Smooth muscle cell (in vitro differentiated cells): ENCODE measurements at regions not wholly inside any gene's neighbourhood (a gene's known extent, or its start where the extent isn't known, plus 50 kb on each side); places are given as distances from the start of the nearest gene placed in this dataset.

Source experiments
- DNase-seq: peaks from one replicate; lab custom pipeline; 2025; ENCODE audit not compliant: unreplicated experiment; lab: John Stamatoyannopoulos, UW
- H2AFZ ChIP-seq: fragments of 200-600 bp; sonication (generic); 2 replicates; pipeline ENCODE4 v1.6.0; 2016; ENCODE audit warnings: antibody characterized with exemption, low read depth, mild to moderate bottlenecking
- H3F3A ChIP-seq: fragments of 200-600 bp; sonication (generic); 2 replicates; pipeline ENCODE4 v1.6.0; 2017; ENCODE audit warnings: antibody characterized with exemption, low read depth
- H3K27ac ChIP-seq: fragments of 200-600 bp; sonication (generic); 2 replicates; pipeline ENCODE4 v1.5.1; 2016; ENCODE audit warnings: low read depth, mild to moderate bottlenecking
- H3K27me3 ChIP-seq: fragments of 200-600 bp; sonication (generic); 2 replicates; pipeline ENCODE4 v1.6.1; 2016; ENCODE audit warnings: low read depth, mild to moderate bottlenecking
- H3K36me3 ChIP-seq: fragments of 200-600 bp; sonication (generic); 2 replicates; pipeline ENCODE4 v1.5.1; 2016; ENCODE audit warnings: low read depth
- H3K4me1 ChIP-seq: fragments of 200-600 bp; sonication (generic); 2 replicates; pipeline ENCODE4 v1.5.1; 2016; ENCODE audit warnings: low read depth
- H3K4me2 ChIP-seq: fragments of 200-600 bp; sonication (generic); 2 replicates; pipeline ENCODE4 v1.6.0; 2016; ENCODE audit warnings: mild to moderate bottlenecking
- H3K4me3 ChIP-seq: fragments of 200-600 bp; sonication (generic); 2 replicates; pipeline ENCODE4 v1.5.1; 2016; ENCODE audit warnings: mild to moderate bottlenecking
- H3K79me2 ChIP-seq: fragments of 200-600 bp; sonication (generic); 2 replicates; pipeline ENCODE4 v1.6.0; 2016; ENCODE audit warnings: low read depth, mild to moderate bottlenecking
- H3K9ac ChIP-seq: fragments of 200-600 bp; sonication (generic); 2 replicates; pipeline ENCODE4 v1.6.0; 2016; ENCODE audit warnings: low read depth
- H3K9me3 ChIP-seq: fragments of 200-600 bp; sonication (generic); replicated peaks from 2 replicates; pipeline ENCODE4 v1.5.1; 2016; ENCODE audit warnings: low read depth
- H4K20me1 ChIP-seq: fragments of 200-600 bp; sonication (generic); 2 replicates; pipeline ENCODE4 v1.6.0; 2016; ENCODE audit warnings: low read depth
- WGBS: methylation state at CpG from one replicate; pipeline ENCODE4 v1.1.7; 2016; ENCODE audit warnings: low lambda C conversion rate; 5-methylcytosine and 5-hydroxymethylcytosine counted together
- TF ChIP-seq, protein P1 (sequence below): fragments of 200-600 bp; sonication (generic); IDR thresholded peaks from 2 replicates; pipeline ENCODE4 v1.5.1; 2017; ENCODE audit warnings: borderline replicate concordance, mild to moderate bottlenecking, antibody characterized with exemption; ENCODE audit not compliant: insufficient read depth, poor library complexity, severe bottlenecking

DNA sequence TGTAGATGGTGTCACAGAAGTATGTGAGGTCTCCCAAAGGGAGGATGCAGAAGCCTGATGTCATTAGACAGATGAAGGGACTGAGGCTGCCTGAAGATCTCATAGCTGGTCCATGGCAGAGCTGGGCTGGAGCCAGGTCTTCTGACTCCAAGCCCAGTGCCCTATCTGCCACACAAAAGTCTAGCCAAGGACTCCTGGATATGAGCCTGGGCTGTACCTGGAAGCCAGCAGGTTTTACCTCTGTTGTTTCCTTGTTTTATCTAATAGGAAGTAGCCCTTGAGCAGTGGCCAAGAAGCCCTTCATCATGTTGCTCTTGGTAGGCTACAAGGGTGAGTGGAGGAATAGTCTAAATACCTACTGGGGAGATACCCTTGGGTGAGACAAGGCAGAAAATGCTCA is 74.4 kb upstream of the SLC44A3 start:
- H3K36me3 ChIP-seq: peaks cover 7% of the 10 kb centered on the region
- no peak overlapping the region for H3K9ac ChIP-seq
- no peak overlapping the region for H3K4me3 ChIP-seq
- DNase-seq: no peak
- H2AFZ ChIP-seq: no peak overlapping the region
- H3F3A ChIP-seq: peaks cover 8% of the 10 kb centered on the region
- H3K9me3 ChIP-seq: no peaks in the 10 kb centered on the region
- TF ChIP-seq, protein P1, sequence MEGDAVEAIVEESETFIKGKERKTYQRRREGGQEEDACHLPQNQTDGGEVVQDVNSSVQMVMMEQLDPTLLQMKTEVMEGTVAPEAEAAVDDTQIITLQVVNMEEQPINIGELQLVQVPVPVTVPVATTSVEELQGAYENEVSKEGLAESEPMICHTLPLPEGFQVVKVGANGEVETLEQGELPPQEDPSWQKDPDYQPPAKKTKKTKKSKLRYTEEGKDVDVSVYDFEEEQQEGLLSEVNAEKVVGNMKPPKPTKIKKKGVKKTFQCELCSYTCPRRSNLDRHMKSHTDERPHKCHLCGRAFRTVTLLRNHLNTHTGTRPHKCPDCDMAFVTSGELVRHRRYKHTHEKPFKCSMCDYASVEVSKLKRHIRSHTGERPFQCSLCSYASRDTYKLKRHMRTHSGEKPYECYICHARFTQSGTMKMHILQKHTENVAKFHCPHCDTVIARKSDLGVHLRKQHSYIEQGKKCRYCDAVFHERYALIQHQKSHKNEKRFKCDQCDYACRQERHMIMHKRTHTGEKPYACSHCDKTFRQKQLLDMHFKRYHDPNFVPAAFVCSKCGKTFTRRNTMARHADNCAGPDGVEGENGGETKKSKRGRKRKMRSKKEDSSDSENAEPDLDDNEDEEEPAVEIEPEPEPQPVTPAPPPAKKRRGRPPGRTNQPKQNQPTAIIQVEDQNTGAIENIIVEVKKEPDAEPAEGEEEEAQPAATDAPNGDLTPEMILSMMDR: no peak
- H4K20me1 ChIP-seq: no peaks in the 10 kb centered on the region
- peak overlapping the region; percentile 61 for H3K27ac ChIP-seq
- no peak overlapping the region for H3K4me2 ChIP-seq
- H3K4me1 ChIP-seq: peaks cover 10% of the 10 kb centered on the region
- H3K79me2 ChIP-seq: no peaks in the 10 kb centered on the region
- no peaks in the 10 kb centered on the region for H3K27me3 ChIP-seq

DNA sequence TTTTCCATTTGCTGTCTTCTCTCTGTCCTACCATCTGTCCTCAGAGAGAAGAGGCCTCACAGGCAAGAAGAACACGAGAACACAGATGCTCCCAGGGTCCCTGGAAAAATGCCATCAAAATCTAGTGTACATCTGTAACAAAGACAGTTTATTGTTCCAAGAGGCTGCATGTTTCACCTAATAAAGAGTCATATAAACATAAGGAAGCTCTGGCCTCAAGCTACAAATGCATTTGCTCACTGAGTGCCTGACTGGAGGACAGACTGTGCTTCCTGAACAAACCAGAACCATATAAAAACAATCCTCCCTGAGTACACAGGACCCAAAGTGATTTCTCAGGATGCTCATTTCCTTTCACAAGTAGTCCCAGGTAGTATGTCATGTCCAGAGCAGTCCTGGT is 76.3 kb upstream of the SLC44A3 start:
- Histone ChIP-seq H3K9me3 (no peaks in the 10 kb centered on the region), H3F3A (peaks cover 17% of the 10 kb centered on the region), H4K20me1 (no peaks in the 10 kb centered on the region), H3K4me1 (peaks cover 18% of the 10 kb centered on the region), H3K79me2 (no peaks in the 10 kb centered on the region), H3K9ac (no peak overlapping the region), H2AFZ (peak overlapping the region; percentile 46), H3K4me2 (peak overlapping the region; percentile 3), H3K27ac (peak overlapping the region; percentile 3), H3K4me3 (no peak overlapping the region), H3K27me3 (no peaks in the 10 kb centered on the region), H3K36me3 (peaks cover 3% of the 10 kb centered on the region)
- 39% methylated on average over 1 of the region's 1 CpG for WGBS
- TF ChIP-seq, protein P1: no peak
- no peak for DNase-seq

DNA sequence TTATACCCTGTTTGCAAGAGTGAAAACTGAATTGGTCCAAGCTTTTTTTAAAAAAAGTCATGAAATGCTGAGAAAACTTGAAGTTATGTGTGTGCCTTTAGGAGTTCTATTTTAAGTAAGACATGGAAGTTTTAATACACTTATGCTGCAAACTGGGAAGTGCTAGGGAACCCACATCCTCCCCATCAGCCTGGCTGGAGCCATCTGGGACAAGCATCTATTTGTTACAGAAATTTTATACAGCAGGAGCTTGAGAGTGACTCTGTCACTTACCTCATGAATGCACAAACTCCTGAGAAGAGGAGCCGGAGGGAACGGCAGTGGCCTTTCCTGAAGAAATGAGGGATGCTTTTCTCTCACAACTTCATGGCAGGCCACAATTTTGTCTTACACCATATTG is 78.2 kb upstream of the SLC44A3 start:
- H3K4me1 ChIP-seq: peaks cover 18% of the 10 kb centered on the region
- H3K4me2 ChIP-seq: peak overlapping the region; percentile 70
- DNase-seq: no peak
- H3F3A ChIP-seq: peaks cover 13% of the 10 kb centered on the region
- H3K27me3 ChIP-seq: no peaks in the 10 kb centered on the region
- H4K20me1 ChIP-seq: no peaks in the 10 kb centered on the region
- no peaks in the 10 kb centered on the region for H3K9me3 ChIP-seq
- 71% methylated on average over 2 of the region's 2 CpGs for WGBS
- H3K27ac ChIP-seq: peak overlapping the region; percentile 97
- H2AFZ ChIP-seq: no peak overlapping the region
- TF ChIP-seq, protein P1: no peak
- H3K4me3 ChIP-seq: no peak overlapping the region
- H3K36me3 ChIP-seq: no peaks in the 10 kb centered on the region
- H3K9ac ChIP-seq: no peak overlapping the region
- no peaks in the 10 kb centered on the region for H3K79me2 ChIP-seq

DNA sequence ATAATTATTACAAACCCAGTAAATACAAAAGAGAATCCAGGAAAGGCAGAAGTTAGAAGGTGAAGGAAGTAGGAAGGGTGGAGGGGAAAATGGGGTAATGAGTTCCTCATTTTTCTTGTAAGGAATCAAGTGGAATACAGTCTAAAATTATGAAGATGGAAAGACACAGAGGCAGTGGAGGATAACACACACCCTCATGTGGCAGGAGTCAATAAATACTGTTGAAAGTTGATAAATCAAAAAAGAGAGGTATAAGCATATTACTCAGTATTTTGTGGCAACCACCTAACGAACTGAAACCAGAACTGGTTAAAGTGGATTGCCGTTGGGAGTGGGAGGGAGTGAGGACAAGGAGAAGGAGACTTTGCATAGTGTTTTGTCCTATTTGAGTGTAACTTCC is 78.6 kb upstream of the SLC44A3 start:
- Histone ChIP-seq H3K4me1 (peaks cover 18% of the 10 kb centered on the region), H3K79me2 (no peaks in the 10 kb centered on the region), H3K9me3 (no peaks in the 10 kb centered on the region), H3K27me3 (no peaks in the 10 kb centered on the region), H3K27ac (peak overlapping the region; percentile 97), H2AFZ (no peak overlapping the region), H3F3A (peaks cover 18% of the 10 kb centered on the region), H4K20me1 (no peaks in the 10 kb centered on the region), H3K9ac (peak overlapping the region; percentile 18), H3K4me2 (peak overlapping the region; percentile 70), H3K4me3 (no peak overlapping the region), H3K36me3 (no peaks in the 10 kb centered on the region)
- no peak for DNase-seq
- 49% methylated on average over 2 of the region's 2 CpGs for WGBS
- TF ChIP-seq, protein P1: no peak
